Activated B cell treated with CpG ODN at 0.5 μM for 24 hours (primary cell): ENCODE measurements at regions not wholly inside any gene's neighbourhood (a gene's known extent, or its start where the extent isn't known, plus 50 kb on each side); places are given as distances from the start of the nearest gene placed in this dataset.

ENCODE experiments used
- ATAC-seq: fragments of 200-7000 bp; cut with Tn5 transposase; one replicate; pipeline ENCODE4 v1.10.0; 2021; ENCODE audit warnings: low read depth, mild to moderate bottlenecking, moderate library complexity
- CTCF ChIA-PET: fragments of 350-600 bp; sonication (Branson Sonifier 250); formaldehyde crosslinking; loops from one replicate; lab custom pipeline; 2021; ENCODE audit warnings: antibody characterized with exemption; lab: Charles Lee
- POLR2A ChIA-PET: fragments of 350-600 bp; sonication (Branson Sonifier 250); formaldehyde crosslinking; loops from one replicate; lab custom pipeline; 2021; ENCODE audit warnings: antibody characterized with exemption; lab: Charles Lee
- DNase-seq: peaks from one replicate; pipeline ENCODE4 v3.0.0; 2022
- H3K27ac Mint-ChIP-seq: one replicate; pipeline ENCODE4 v1.8.0; 2020; ENCODE audit warnings: mixed read lengths
- H3K27me3 Mint-ChIP-seq: one replicate; pipeline ENCODE4 v1.8.0; 2021; ENCODE audit warnings: mixed read lengths
- H3K36me3 Mint-ChIP-seq: one replicate; pipeline ENCODE4 v1.8.0; 2021; ENCODE audit warnings: low read depth, mixed read lengths
- H3K4me1 Mint-ChIP-seq: one replicate; pipeline ENCODE4 v1.8.0; 2021; ENCODE audit warnings: mixed read lengths
- H3K4me3 Mint-ChIP-seq: one replicate; pipeline ENCODE4 v1.8.0; 2020; ENCODE audit warnings: mild to moderate bottlenecking, mixed read lengths
- H3K9me3 Mint-ChIP-seq: one replicate; pipeline ENCODE4 v1.8.0; 2020; ENCODE audit warnings: mixed read lengths
- CTCF ChIP-seq: fragments of 200-600 bp; IDR thresholded peaks from one replicate; pipeline ENCODE4 v1.8.0; 2022; ENCODE audit warnings: antibody characterized with exemption, mild to moderate bottlenecking
- intact Hi-C: fragments of 100-400 bp; cut with micrococcal nuclease; formaldehyde crosslinking; loops from one replicate; pipeline ENCODE4 v1.15.1; 2024

GRCh38 chr3:152104847-152105415 is 163.8 kb upstream of the MBNL1 start:
- Mint-ChIP-seq H3K27ac (no peak overlapping the region), H3K36me3 (no peaks in the 10 kb centered on the region), H3K27me3 (no peaks in the 10 kb centered on the region), H3K4me3 (no peak overlapping the region), H3K4me1 (peaks cover 9% of the 10 kb centered on the region), H3K9me3 (no peaks in the 10 kb centered on the region)
- ChIA-PET POLR2A (no interaction called here), CTCF (no interaction called here)
- intact Hi-C loops = no loop called here
- no peak for TF ChIP-seq CTCF
- no peak for DNase-seq
- ATAC-seq = no peak

GRCh38 chr3:152105446-152105845 is 163.3 kb upstream of the MBNL1 start:
- peaks cover 9% of the 10 kb centered on the region for H3K4me1 Mint-ChIP-seq
- H3K9me3 Mint-ChIP-seq = no peaks in the 10 kb centered on the region
- H3K4me3 Mint-ChIP-seq = no peak overlapping the region
- ChIA-PET CTCF (no interaction called here), POLR2A (no interaction called here)
- H3K27me3 Mint-ChIP-seq = no peaks in the 10 kb centered on the region
- intact Hi-C loops = no loop called here
- H3K27ac Mint-ChIP-seq = no peak overlapping the region
- no peak for TF ChIP-seq CTCF
- ATAC-seq = no peak
- no peak for DNase-seq
- H3K36me3 Mint-ChIP-seq = no peaks in the 10 kb centered on the region

GRCh38 chr3:152109038-152109437 is 159.7 kb upstream of the MBNL1 start:
- ATAC-seq = no peak
- intact Hi-C loops = no loop called here
- DNase-seq = no peak
- Mint-ChIP-seq H3K4me3 (no peak overlapping the region), H3K4me1 (peaks cover 4% of the 10 kb centered on the region), H3K27ac (no peak overlapping the region), H3K27me3 (no peaks in the 10 kb centered on the region), H3K9me3 (no peaks in the 10 kb centered on the region), H3K36me3 (no peaks in the 10 kb centered on the region)
- TF ChIP-seq CTCF = no peak
- POLR2A ChIA-PET = no interaction called here
- CTCF ChIA-PET = no interaction called here

- no peaks in the 10 kb centered on the region for H3K27me3 Mint-ChIP-seq
Measured at GRCh38 chr3:152113413-152113812, 155.3 kb upstream of the MBNL1 start.

GRCh38 chr3:152113992-152114651 is 154.6 kb upstream of the MBNL1 start:
- Mint-ChIP-seq H3K36me3 (peaks cover 2% of the 10 kb centered on the region), H3K27ac (no peak overlapping the region), H3K4me1 (no peaks in the 10 kb centered on the region), H3K4me3 (no peak overlapping the region), H3K9me3 (peaks cover 7% of the 10 kb centered on the region), H3K27me3 (no peaks in the 10 kb centered on the region)
- intact Hi-C loops = no loop called here
- DNase-seq = no peak
- ChIA-PET POLR2A (no interaction called here), CTCF (no interaction called here)
- no peak for TF ChIP-seq CTCF
- ATAC-seq = no peak

More at GRCh38 chr3:152113413-152113812, 155.3 kb upstream of the MBNL1 start:
- Mint-ChIP-seq H3K9me3 (peaks cover 7% of the 10 kb centered on the region), H3K36me3 (peaks cover 2% of the 10 kb centered on the region), H3K4me1 (no peaks in the 10 kb centered on the region), H3K4me3 (no peak overlapping the region), H3K27ac (no peak overlapping the region)
- ChIA-PET POLR2A (no interaction called here), CTCF (no interaction called here)
- intact Hi-C loops = no loop called here
- DNase-seq (no peak), ATAC-seq (no peak)
- no peak for TF ChIP-seq CTCF
